ENCODE measurements at regions not wholly inside any gene's neighbourhood (a gene's known extent, or its start where the extent isn't known, plus 50 kb on each side); places are given as distances from the start of the nearest gene placed in this dataset.

- H3K27ac Mint-ChIP-seq: no peak overlapping the region
- DNase-seq: no peak
- H3K4me1 Mint-ChIP-seq: no peaks in the 10 kb centered on the region
- no peaks in the 10 kb centered on the region for H3K36me3 Mint-ChIP-seq (ENCODE audit: low read depth)
- H3K4me3 Mint-ChIP-seq: no peak overlapping the region
- no peak for TF ChIP-seq CTCF (IDR thresholded peaks at IDR 0.05)
- no peaks in the 10 kb centered on the region for H3K27me3 Mint-ChIP-seq (ENCODE audit: low read depth, poor library complexity)
- no peaks in the 10 kb centered on the region for H3K9me3 Mint-ChIP-seq
These were observed 169.1 kb upstream of the FUT9 start for GRCh38 chr6:95846652-95847051.

DNA sequence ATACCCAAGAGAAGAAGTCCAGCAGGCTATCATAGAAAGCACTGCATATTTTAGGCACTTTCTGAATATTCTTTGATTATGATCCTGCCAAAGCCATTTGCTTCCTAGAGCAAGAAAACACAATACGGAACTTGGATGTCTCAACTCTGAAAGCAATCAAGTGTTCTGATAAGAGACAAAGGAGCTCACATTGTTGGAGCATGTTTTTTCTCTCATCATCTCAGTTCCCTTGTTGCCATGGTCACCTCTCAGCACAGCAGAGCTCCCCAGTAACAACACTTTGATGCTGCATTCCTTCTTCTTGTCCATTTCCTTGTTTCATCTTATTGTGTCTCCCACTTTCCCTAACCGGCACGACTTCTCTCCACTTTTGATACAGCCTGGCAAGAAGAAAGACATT is 168.7 kb upstream of the FUT9 start:
- TF ChIP-seq CTCF (IDR thresholded peaks at IDR 0.05): no peak
- Mint-ChIP-seq H3K9me3 (no peaks in the 10 kb centered on the region), H3K4me3 (no peak overlapping the region), H3K4me1 (no peaks in the 10 kb centered on the region), H3K27me3 (ENCODE audit: low read depth, poor library complexity) (no peaks in the 10 kb centered on the region), H3K36me3 (ENCODE audit: low read depth) (no peaks in the 10 kb centered on the region), H3K27ac (no peak overlapping the region)
- DNase-seq: no peak

- no peak for DNase-seq
- TF ChIP-seq CTCF (IDR thresholded peaks at IDR 0.05): no peak
- H3K36me3 Mint-ChIP-seq (ENCODE audit: low read depth): no peaks in the 10 kb centered on the region
- no peak overlapping the region for H3K4me3 Mint-ChIP-seq
- H3K27ac Mint-ChIP-seq: no peak overlapping the region
- no peaks in the 10 kb centered on the region for H3K27me3 Mint-ChIP-seq (ENCODE audit: low read depth, poor library complexity)
- no peaks in the 10 kb centered on the region for H3K4me1 Mint-ChIP-seq
- H3K9me3 Mint-ChIP-seq: no peaks in the 10 kb centered on the region
These were observed 167.1 kb upstream of the FUT9 start for GRCh38 chr6:95848717-95849116.

DNA sequence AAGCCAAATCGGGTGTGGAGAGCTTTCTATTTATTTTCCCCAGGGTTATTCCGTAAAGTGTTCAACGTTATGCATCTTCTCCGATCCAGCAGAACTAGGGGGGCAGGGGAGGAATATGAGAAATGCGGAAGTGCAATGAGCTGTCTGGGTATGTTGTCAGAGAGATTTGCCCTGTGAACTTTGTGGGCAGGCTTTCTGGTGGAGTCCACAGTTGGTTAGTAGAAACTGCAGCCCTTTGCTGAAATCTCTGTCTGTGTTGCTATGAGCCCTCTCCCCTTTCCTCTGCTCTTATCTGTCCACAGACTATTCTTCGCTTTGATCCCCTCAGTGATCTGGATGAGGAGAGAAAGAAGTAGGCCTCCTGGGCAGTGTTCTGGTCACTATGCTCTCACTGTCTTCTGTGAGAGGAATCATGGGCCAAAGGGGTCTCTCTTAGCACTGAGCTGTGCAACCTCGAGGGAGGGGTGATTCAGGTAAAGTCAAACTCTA is 158.9 kb upstream of the FUT9 start:
- DNase-seq: no peak
- Mint-ChIP-seq H3K27me3 (ENCODE audit: low read depth, poor library complexity) (no peaks in the 10 kb centered on the region), H3K27ac (no peak overlapping the region), H3K4me3 (no peak overlapping the region), H3K9me3 (peaks cover 21% of the 10 kb centered on the region), H3K36me3 (ENCODE audit: low read depth) (no peaks in the 10 kb centered on the region), H3K4me1 (no peaks in the 10 kb centered on the region)
- TF ChIP-seq CTCF (IDR thresholded peaks at IDR 0.05): no peak

DNA sequence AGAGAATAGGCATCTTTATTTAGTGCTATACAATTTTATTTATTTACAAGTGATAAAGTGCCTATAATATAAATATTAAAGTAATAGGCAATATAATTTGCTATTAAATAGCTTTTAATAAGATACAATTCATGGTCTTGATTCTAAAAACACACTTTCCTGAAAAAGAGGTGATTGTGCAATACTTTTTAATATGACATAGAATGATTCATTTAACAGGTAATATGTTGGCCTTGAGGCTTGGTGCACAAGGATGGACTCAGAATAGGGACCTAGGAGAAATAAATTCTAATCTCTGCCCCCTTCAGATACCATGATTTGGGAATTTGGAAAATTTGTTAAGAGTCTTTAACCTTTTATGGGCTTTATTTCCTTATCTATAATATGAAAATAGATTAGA is 149.9 kb upstream of the FUT9 start:
- H3K4me1 Mint-ChIP-seq: no peaks in the 10 kb centered on the region

More for the DNA sequence above, 149.9 kb upstream of the FUT9 start:
- Mint-ChIP-seq H3K27ac (no peak overlapping the region), H3K9me3 (no peaks in the 10 kb centered on the region), H3K4me3 (no peak overlapping the region), H3K27me3 (ENCODE audit: low read depth, poor library complexity) (peaks cover 8% of the 10 kb centered on the region), H3K36me3 (ENCODE audit: low read depth) (no peaks in the 10 kb centered on the region)
- no peak for DNase-seq
- TF ChIP-seq CTCF (IDR thresholded peaks at IDR 0.05): no peak
